Uterus (tissue), 2 donors: ENCODE measurements at regions not wholly inside any gene's neighbourhood (a gene's known extent, or its start where the extent isn't known, plus 50 kb on each side); places are given as distances from the start of the nearest gene placed in this dataset.

Source experiments
- CTCF ChIP-seq, 4 experiments: fragments of 200-600 bp in 2 of 4; fragments of 450-650 bp in 2 of 4; sonication (generic) in 2 of 4; IDR thresholded peaks; one replicate each; pipeline ENCODE4 v1.5.1; 2016 to 2019; ENCODE audit warnings: antibody characterized with exemption in 4 of 4, mild to moderate bottlenecking in 2 of 4, moderate library complexity in 1 of 4
- POLR2A ChIP-seq, 2 donors: fragments of 450-650 bp; IDR thresholded peaks; one replicate each; pipeline ENCODE4 v1.6.1; 2016; ENCODE audit warnings: antibody characterized with exemption in 2 of 2, mild to moderate bottlenecking in 1 of 2, moderate library complexity in 1 of 2

- TF ChIP-seq CTCF (IDR thresholded peaks at IDR 0.05) (no peak), POLR2A (IDR thresholded peaks at IDR 0.05) (no peak)
Observed at GRCh38 chr10:121260377-121260776, 337.9 kb downstream of the FGFR2 start.
